ENCODE measurements at regions not wholly inside any gene's neighbourhood (a gene's known extent, or its start where the extent isn't known, plus 50 kb on each side); places are given as distances from the start of the nearest gene placed in this dataset.

- no peak for TF ChIP-seq CTCF (IDR thresholded peaks at IDR 0.05)
- TF ChIP-seq EZH2 (IDR thresholded peaks at IDR 0.05; ENCODE audit: borderline replicate concordance, insufficient read depth, low read depth, low read length, poor library complexity, severe bottlenecking): no peak
Observed at GRCh38 chr11:27263046-27263445, 100.0 kb downstream of the CCDC34 start.

Data from B cell (primary cell).